Astrocyte (in vitro differentiated cells and primary cell): ENCODE measurements at regions not wholly inside any gene's neighbourhood (a gene's known extent, or its start where the extent isn't known, plus 50 kb on each side); places are given as distances from the start of the nearest gene placed in this dataset.

Source experiments
- DNase-seq: peaks from one replicate; pipeline ENCODE4 v3.0.0-alpha.2; 2010; ENCODE audit warnings: low read depth
- FAIRE-seq: peaks from 2 replicates; lab custom pipeline; 2011; peaks lifted over from hg19 to GRCh38; lab: Jason Lieb, UNC
- H2AFZ ChIP-seq: 2 replicates; pipeline ENCODE4 v1.6.0; 2012; ENCODE audit warnings: low read depth, low read length, inconsistent platforms
- H3K27ac ChIP-seq: 2 replicates; pipeline ENCODE4 v1.5.1; 2011; ENCODE audit warnings: low read depth, low read length, inconsistent platforms
- H3K27me3 ChIP-seq: 2 replicates; pipeline ENCODE4 v1.6.0; 2011; ENCODE audit warnings: low read length, inconsistent platforms; ENCODE audit not compliant: insufficient read depth
- H3K36me3 ChIP-seq: 2 replicates; pipeline ENCODE4 v1.5.1; 2011; ENCODE audit warnings: low read length, inconsistent platforms; ENCODE audit not compliant: insufficient read depth
- H3K4me1 ChIP-seq: 2 replicates; pipeline ENCODE4 v1.5.1; 2011; ENCODE audit warnings: low read length, inconsistent platforms; ENCODE audit not compliant: insufficient read depth
- H3K4me2 ChIP-seq: 2 replicates; pipeline ENCODE4 v1.6.0; 2012; ENCODE audit warnings: low read length, inconsistent platforms
- H3K4me3 ChIP-seq: 2 replicates; pipeline ENCODE4 v1.5.1; 2011; ENCODE audit warnings: low read depth, mild to moderate bottlenecking, low read length, inconsistent platforms; ENCODE audit not compliant: insufficient read depth
- H3K79me2 ChIP-seq: 2 replicates; pipeline ENCODE4 v1.6.0; 2012; ENCODE audit warnings: mild to moderate bottlenecking, low read length, inconsistent platforms; ENCODE audit not compliant: insufficient read depth
- H3K9ac ChIP-seq: 2 replicates; pipeline ENCODE4 v1.6.0; 2012; ENCODE audit warnings: mild to moderate bottlenecking, low read length, inconsistent platforms
- H3K9me3 ChIP-seq: 2 replicates; pipeline ENCODE4 v1.5.1; 2012; ENCODE audit warnings: low read depth, mild to moderate bottlenecking, low read length, inconsistent platforms; ENCODE audit not compliant: insufficient read depth
- H4K20me1 ChIP-seq: 2 replicates; pipeline ENCODE4 v1.6.0; 2012; ENCODE audit warnings: low read length, inconsistent platforms; ENCODE audit not compliant: insufficient read depth
- H3K27ac Mint-ChIP-seq: one replicate; pipeline ENCODE4 v1.8.0; 2021; ENCODE audit warnings: mild to moderate bottlenecking, mixed read lengths; ENCODE audit not compliant: unreplicated experiment
- H3K27me3 Mint-ChIP-seq: one replicate; pipeline ENCODE4 v1.8.0; 2021; ENCODE audit warnings: low read depth, mixed read lengths; ENCODE audit not compliant: unreplicated experiment
- H3K36me3 Mint-ChIP-seq: one replicate; pipeline ENCODE4 v1.8.0; 2021; ENCODE audit warnings: low read depth, mixed read lengths; ENCODE audit not compliant: unreplicated experiment
- H3K4me1 Mint-ChIP-seq: one replicate; pipeline ENCODE4 v1.8.0; 2021; ENCODE audit warnings: low read depth, mixed read lengths; ENCODE audit not compliant: unreplicated experiment
- H3K4me3 Mint-ChIP-seq: one replicate; pipeline ENCODE4 v1.8.0; 2021; ENCODE audit warnings: mild to moderate bottlenecking, moderate library complexity, mixed read lengths; ENCODE audit not compliant: unreplicated experiment
- H3K9me3 Mint-ChIP-seq: one replicate; pipeline ENCODE4 v1.8.0; 2021; ENCODE audit warnings: mild to moderate bottlenecking, mixed read lengths; ENCODE audit not compliant: unreplicated experiment
- CTCF ChIP-seq: IDR thresholded peaks from 2 replicates; pipeline ENCODE4 v1.5.1; 2011; ENCODE audit warnings: low read depth, mild to moderate bottlenecking, inconsistent platforms, low read length, moderate library complexity; ENCODE audit not compliant: insufficient read depth
- EZH2 ChIP-seq: IDR thresholded peaks from 2 replicates; pipeline ENCODE4 v1.6.1; 2012; ENCODE audit warnings: mild to moderate bottlenecking, low read length, inconsistent platforms; ENCODE audit not compliant: insufficient read depth

- peaks cover 10% of the 10 kb centered on the region for H3K4me1 Mint-ChIP-seq
- H3K9ac ChIP-seq = no peak overlapping the region
- DNase-seq = peak; percentile 44
- H3K27ac Mint-ChIP-seq = no peak overlapping the region
- no peaks in the 10 kb centered on the region for H3K36me3 Mint-ChIP-seq
- no peak overlapping the region for H3K4me3 ChIP-seq
- H3K4me1 ChIP-seq = peaks cover 4% of the 10 kb centered on the region
- no peak overlapping the region for H3K4me3 Mint-ChIP-seq
- H3K27me3 Mint-ChIP-seq = no peaks in the 10 kb centered on the region
- H3K36me3 ChIP-seq = no peaks in the 10 kb centered on the region
- peak overlapping the region; percentile 42 for H3K4me2 ChIP-seq
- H3K27ac ChIP-seq = no peak overlapping the region
- no peak overlapping the region for H2AFZ ChIP-seq
- FAIRE-seq = no peak
- H3K79me2 ChIP-seq = no peaks in the 10 kb centered on the region
- H3K27me3 ChIP-seq = no peaks in the 10 kb centered on the region
- no peak for TF ChIP-seq EZH2
- TF ChIP-seq CTCF = no peak
- peaks cover 4% of the 10 kb centered on the region for H3K9me3 Mint-ChIP-seq
- H3K9me3 ChIP-seq = no peaks in the 10 kb centered on the region
- no peaks in the 10 kb centered on the region for H4K20me1 ChIP-seq
Observed at GRCh38 chr3:105195260-105195659, 171.4 kb upstream of the ALCAM start.

GRCh38 chr3:105197863-105198262, 168.8 kb upstream of the ALCAM start:
- DNase-seq = no peak
- Histone ChIP-seq H2AFZ (no peak overlapping the region), H3K36me3 (no peaks in the 10 kb centered on the region), H3K27me3 (no peaks in the 10 kb centered on the region), H3K4me2 (no peak overlapping the region), H3K27ac (no peak overlapping the region), H3K9ac (no peak overlapping the region), H3K4me1 (peaks cover 4% of the 10 kb centered on the region), H4K20me1 (no peaks in the 10 kb centered on the region), H3K9me3 (no peaks in the 10 kb centered on the region), H3K4me3 (no peak overlapping the region), H3K79me2 (no peaks in the 10 kb centered on the region)
- TF ChIP-seq EZH2 = no peak
- TF ChIP-seq CTCF = no peak
- Mint-ChIP-seq H3K4me3 (no peak overlapping the region), H3K36me3 (no peaks in the 10 kb centered on the region), H3K4me1 (peaks cover 10% of the 10 kb centered on the region), H3K9me3 (no peaks in the 10 kb centered on the region), H3K27me3 (no peaks in the 10 kb centered on the region), H3K27ac (no peak overlapping the region)
- no peak for FAIRE-seq

GRCh38 chr3:105199217-105199616, 167.5 kb upstream of the ALCAM start:
- Histone ChIP-seq H3K4me2 (no peak overlapping the region), H4K20me1 (no peaks in the 10 kb centered on the region), H3K79me2 (no peaks in the 10 kb centered on the region), H3K36me3 (no peaks in the 10 kb centered on the region), H2AFZ (no peak overlapping the region), H3K4me1 (peaks cover 4% of the 10 kb centered on the region), H3K9ac (no peak overlapping the region), H3K27ac (no peak overlapping the region), H3K27me3 (no peaks in the 10 kb centered on the region), H3K4me3 (no peak overlapping the region), H3K9me3 (no peaks in the 10 kb centered on the region)
- Mint-ChIP-seq H3K27me3 (no peaks in the 10 kb centered on the region), H3K4me3 (no peak overlapping the region), H3K36me3 (no peaks in the 10 kb centered on the region), H3K4me1 (peaks cover 10% of the 10 kb centered on the region), H3K27ac (no peak overlapping the region), H3K9me3 (no peaks in the 10 kb centered on the region)
- FAIRE-seq = no peak
- TF ChIP-seq EZH2 (no peak), CTCF (no peak)
- DNase-seq = no peak
